Ovary (tissue), 3 donors: ENCODE measurements at regions not wholly inside any gene's neighbourhood (a gene's known extent, or its start where the extent isn't known, plus 50 kb on each side); places are given as distances from the start of the nearest gene placed in this dataset.

Experiments
- EP300 ChIP-seq: sonication (generic); formaldehyde crosslinking; IDR thresholded peaks from one replicate; pipeline ENCODE4 v1.6.1; 2017; ENCODE audit warnings: antibody characterized with exemption
- POLR2A ChIP-seq: fragments of 450-650 bp; IDR thresholded peaks from one replicate; pipeline ENCODE4 v1.6.1; 2017; ENCODE audit warnings: antibody characterized with exemption, mild to moderate bottlenecking, moderate library complexity
- TF ChIP-seq, protein P1 (sequence below), 3 donors: fragments of 450-650 bp in 2 of 3; fragments of 200-600 bp in 1 of 3; IDR thresholded peaks; one replicate each; pipeline versions ENCODE4 v1.5.1 to v1.8.0; 2016 to 2022; ENCODE audit warnings: antibody characterized with exemption in 3 of 3, mild to moderate bottlenecking in 1 of 3
- donor health status: DM: no; HTN: no; CAD: no.

DNA sequence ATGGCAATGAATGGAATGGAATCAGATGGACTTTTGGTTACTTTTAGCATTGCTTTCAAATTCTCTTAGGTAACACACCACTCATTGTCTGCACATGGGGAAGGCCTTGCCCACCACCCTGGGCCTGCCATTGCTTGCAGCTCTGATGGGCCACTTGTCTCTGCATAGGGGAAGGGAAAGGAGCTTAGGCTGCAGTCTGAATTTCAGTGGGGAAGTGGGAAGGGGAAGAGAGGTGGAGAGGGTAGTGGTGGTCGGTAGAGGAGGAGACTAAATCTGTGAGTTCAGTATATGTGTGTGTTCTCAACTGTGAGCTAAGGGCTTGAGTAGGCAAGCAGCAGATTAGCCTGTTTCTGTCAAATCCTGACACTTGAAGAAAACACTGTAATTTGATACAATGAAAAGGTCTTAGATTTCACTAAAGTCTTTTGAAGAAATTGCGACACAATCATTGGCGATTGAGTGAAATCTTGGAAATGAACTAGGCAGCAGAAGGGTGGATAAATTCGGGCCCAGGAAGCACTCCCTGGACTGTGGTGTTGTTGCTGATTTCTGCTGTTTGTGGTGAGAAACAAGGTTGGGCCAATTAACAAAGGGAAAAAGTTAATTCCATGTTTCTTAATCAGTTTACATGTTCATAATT lies 80.6 kb downstream of the OTOR start:
- TF ChIP-seq POLR2A (no peak), EP300 (no peak)
- TF ChIP-seq, protein P1, sequence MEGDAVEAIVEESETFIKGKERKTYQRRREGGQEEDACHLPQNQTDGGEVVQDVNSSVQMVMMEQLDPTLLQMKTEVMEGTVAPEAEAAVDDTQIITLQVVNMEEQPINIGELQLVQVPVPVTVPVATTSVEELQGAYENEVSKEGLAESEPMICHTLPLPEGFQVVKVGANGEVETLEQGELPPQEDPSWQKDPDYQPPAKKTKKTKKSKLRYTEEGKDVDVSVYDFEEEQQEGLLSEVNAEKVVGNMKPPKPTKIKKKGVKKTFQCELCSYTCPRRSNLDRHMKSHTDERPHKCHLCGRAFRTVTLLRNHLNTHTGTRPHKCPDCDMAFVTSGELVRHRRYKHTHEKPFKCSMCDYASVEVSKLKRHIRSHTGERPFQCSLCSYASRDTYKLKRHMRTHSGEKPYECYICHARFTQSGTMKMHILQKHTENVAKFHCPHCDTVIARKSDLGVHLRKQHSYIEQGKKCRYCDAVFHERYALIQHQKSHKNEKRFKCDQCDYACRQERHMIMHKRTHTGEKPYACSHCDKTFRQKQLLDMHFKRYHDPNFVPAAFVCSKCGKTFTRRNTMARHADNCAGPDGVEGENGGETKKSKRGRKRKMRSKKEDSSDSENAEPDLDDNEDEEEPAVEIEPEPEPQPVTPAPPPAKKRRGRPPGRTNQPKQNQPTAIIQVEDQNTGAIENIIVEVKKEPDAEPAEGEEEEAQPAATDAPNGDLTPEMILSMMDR (IDR thresholded peaks at IDR 0.05): no peak
